ENCODE measurements at regions not wholly inside any gene's neighbourhood (a gene's known extent, or its start where the extent isn't known, plus 50 kb on each side); places are given as distances from the start of the nearest gene placed in this dataset.

DNA sequence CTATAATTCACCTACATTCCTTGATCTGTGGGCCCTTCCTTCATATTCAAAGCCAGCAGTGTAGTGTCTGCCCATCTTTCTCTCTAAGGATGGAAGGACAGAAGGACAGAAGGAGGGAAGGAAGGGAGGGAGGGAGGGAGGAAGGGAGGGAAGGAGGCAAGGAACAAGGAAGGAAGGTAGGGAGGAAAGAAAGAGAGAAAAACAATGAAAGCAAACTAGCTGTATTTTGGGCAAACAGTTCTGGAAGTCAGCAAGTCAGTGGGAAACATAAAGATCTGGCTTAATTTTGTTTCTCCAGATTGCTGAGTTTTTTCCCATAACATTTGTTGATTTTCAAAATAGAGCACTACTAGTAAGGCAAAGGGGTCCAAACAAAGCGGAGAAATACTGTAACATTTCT is 555.2 kb upstream of the EPHA5 start:
- H3K9ac ChIP-seq (ENCODE audit: low read length) = no peak overlapping the region
- no peaks in the 10 kb centered on the region for H3K27me3 Mint-ChIP-seq (ENCODE audit: low read depth, unreplicated experiment)

DNA sequence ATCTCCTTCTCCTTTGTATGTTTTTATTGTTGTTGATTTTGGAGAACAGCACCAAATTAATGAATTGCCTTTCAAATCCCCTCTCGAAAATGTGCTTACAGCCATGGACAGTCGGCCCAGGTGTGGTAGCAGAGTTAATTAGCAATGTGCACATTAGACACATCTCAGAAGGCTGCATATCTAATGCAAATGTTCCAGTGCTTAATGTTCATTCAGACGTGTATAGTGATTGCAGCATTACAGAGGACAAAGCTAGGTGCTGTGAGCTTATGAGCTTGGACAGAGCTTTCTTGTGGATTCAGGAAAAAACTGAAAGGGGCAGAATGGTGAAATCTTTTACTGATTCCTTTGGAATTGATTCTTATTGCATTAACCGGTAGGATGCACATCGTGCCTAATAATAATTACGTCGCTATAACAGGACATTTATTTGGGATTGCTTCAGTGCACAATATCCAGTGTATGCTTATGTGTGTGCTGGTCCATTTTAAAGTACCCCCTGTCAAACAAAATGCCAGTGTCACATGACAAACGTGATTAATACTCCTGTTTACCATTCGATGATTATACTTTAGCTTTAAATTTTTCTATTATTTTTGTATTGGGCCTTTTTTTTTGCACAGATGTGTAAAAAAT is 552.9 kb upstream of the EPHA5 start:
- no peak overlapping the region for H3K27ac Mint-ChIP-seq (ENCODE audit: unreplicated experiment)
- DNase-seq (ENCODE audit: low read depth) (no peak), FAIRE-seq (no peak)
- no peak overlapping the region for H3K4me3 Mint-ChIP-seq (ENCODE audit: unreplicated experiment)
- H3K9ac ChIP-seq (ENCODE audit: low read length) = no peak overlapping the region
- no peaks in the 10 kb centered on the region for H3K4me1 ChIP-seq (ENCODE audit: insufficient read depth, low read length)
- no peaks in the 10 kb centered on the region for H4K20me1 ChIP-seq (ENCODE audit: insufficient read depth, low read length)
- H2AFZ ChIP-seq (ENCODE audit: low read depth, low read length) = no peak overlapping the region
- H3K27me3 Mint-ChIP-seq (ENCODE audit: low read depth, unreplicated experiment) = no peaks in the 10 kb centered on the region
- H3K27ac ChIP-seq (ENCODE audit: low read depth, low read length) = no peak overlapping the region
- no peaks in the 10 kb centered on the region for H3K27me3 ChIP-seq (ENCODE audit: insufficient read depth, low read length)
- TF ChIP-seq EZH2 (IDR thresholded peaks at IDR 0.05; ENCODE audit: insufficient read depth, low read length) = no peak
- TF ChIP-seq, protein P1, sequence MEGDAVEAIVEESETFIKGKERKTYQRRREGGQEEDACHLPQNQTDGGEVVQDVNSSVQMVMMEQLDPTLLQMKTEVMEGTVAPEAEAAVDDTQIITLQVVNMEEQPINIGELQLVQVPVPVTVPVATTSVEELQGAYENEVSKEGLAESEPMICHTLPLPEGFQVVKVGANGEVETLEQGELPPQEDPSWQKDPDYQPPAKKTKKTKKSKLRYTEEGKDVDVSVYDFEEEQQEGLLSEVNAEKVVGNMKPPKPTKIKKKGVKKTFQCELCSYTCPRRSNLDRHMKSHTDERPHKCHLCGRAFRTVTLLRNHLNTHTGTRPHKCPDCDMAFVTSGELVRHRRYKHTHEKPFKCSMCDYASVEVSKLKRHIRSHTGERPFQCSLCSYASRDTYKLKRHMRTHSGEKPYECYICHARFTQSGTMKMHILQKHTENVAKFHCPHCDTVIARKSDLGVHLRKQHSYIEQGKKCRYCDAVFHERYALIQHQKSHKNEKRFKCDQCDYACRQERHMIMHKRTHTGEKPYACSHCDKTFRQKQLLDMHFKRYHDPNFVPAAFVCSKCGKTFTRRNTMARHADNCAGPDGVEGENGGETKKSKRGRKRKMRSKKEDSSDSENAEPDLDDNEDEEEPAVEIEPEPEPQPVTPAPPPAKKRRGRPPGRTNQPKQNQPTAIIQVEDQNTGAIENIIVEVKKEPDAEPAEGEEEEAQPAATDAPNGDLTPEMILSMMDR (IDR thresholded peaks at IDR 0.05; ENCODE audit: insufficient read depth, low read depth, low read length) = no peak
- H3K79me2 ChIP-seq (ENCODE audit: insufficient read depth, low read length) = no peaks in the 10 kb centered on the region
- no peak overlapping the region for H3K4me3 ChIP-seq (ENCODE audit: insufficient read depth, low read depth, low read length)
- no peaks in the 10 kb centered on the region for H3K36me3 ChIP-seq (ENCODE audit: insufficient read depth, low read length)
- no peaks in the 10 kb centered on the region for H3K4me1 Mint-ChIP-seq (ENCODE audit: low read depth, unreplicated experiment)
- no peaks in the 10 kb centered on the region for H3K36me3 Mint-ChIP-seq (ENCODE audit: low read depth, unreplicated experiment)
- H3K4me2 ChIP-seq (ENCODE audit: low read length) = no peak overlapping the region
- no peaks in the 10 kb centered on the region for H3K9me3 Mint-ChIP-seq (ENCODE audit: unreplicated experiment)
- H3K9me3 ChIP-seq (ENCODE audit: insufficient read depth, low read depth, low read length) = no peaks in the 10 kb centered on the region

More for the DNA sequence above, 555.2 kb upstream of the EPHA5 start:
- no peak for DNase-seq (ENCODE audit: low read depth)
- TF ChIP-seq, protein P1 (IDR thresholded peaks at IDR 0.05; ENCODE audit: insufficient read depth, low read depth, low read length) = no peak
- TF ChIP-seq EZH2 (IDR thresholded peaks at IDR 0.05; ENCODE audit: insufficient read depth, low read length) = no peak
- Histone ChIP-seq H3K36me3 (ENCODE audit: insufficient read depth, low read length) (no peaks in the 10 kb centered on the region), H4K20me1 (ENCODE audit: insufficient read depth, low read length) (no peaks in the 10 kb centered on the region), H3K9me3 (ENCODE audit: insufficient read depth, low read depth, low read length) (no peaks in the 10 kb centered on the region), H3K4me3 (ENCODE audit: insufficient read depth, low read depth, low read length) (no peak overlapping the region), H3K4me1 (ENCODE audit: insufficient read depth, low read length) (no peaks in the 10 kb centered on the region), H3K27ac (ENCODE audit: low read depth, low read length) (no peak overlapping the region), H2AFZ (ENCODE audit: low read depth, low read length) (no peak overlapping the region), H3K27me3 (ENCODE audit: insufficient read depth, low read length) (no peaks in the 10 kb centered on the region), H3K4me2 (ENCODE audit: low read length) (no peak overlapping the region), H3K79me2 (ENCODE audit: insufficient read depth, low read length) (no peaks in the 10 kb centered on the region)
- Mint-ChIP-seq H3K9me3 (ENCODE audit: unreplicated experiment) (no peaks in the 10 kb centered on the region), H3K36me3 (ENCODE audit: low read depth, unreplicated experiment) (no peaks in the 10 kb centered on the region), H3K27ac (ENCODE audit: unreplicated experiment) (no peak overlapping the region), H3K4me3 (ENCODE audit: unreplicated experiment) (no peak overlapping the region), H3K4me1 (ENCODE audit: low read depth, unreplicated experiment) (no peaks in the 10 kb centered on the region)
- FAIRE-seq = no peak

DNA sequence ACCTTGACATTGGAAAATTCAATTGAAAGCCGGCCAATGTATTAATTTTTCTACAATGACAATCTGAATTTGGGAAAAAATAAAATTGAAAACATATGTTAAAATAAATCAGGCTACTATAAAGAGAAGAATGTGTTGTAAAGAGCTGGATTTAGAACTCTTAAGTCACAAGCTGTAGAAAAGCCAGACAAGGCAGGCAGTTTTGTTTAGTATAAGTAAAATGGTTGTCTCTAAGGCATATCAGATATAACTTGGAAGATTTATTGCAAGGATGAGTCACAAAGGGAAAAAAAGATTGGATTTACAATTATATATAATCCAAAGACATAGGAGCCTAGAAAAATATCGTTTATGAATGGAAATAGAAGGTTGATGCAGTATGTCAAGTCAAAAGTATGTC is 549.1 kb upstream of the EPHA5 start:
- Mint-ChIP-seq H3K36me3 (ENCODE audit: low read depth, unreplicated experiment) (no peaks in the 10 kb centered on the region), H3K27me3 (ENCODE audit: low read depth, unreplicated experiment) (no peaks in the 10 kb centered on the region), H3K27ac (ENCODE audit: unreplicated experiment) (no peak overlapping the region), H3K9me3 (ENCODE audit: unreplicated experiment) (no peaks in the 10 kb centered on the region), H3K4me3 (ENCODE audit: unreplicated experiment) (no peak overlapping the region), H3K4me1 (ENCODE audit: low read depth, unreplicated experiment) (no peaks in the 10 kb centered on the region)
- no peak overlapping the region for H3K4me2 ChIP-seq (ENCODE audit: low read length)
- H3K27ac ChIP-seq (ENCODE audit: low read depth, low read length) = no peak overlapping the region
- H3K36me3 ChIP-seq (ENCODE audit: insufficient read depth, low read length) = no peaks in the 10 kb centered on the region
- H3K9ac ChIP-seq (ENCODE audit: low read length) = no peak overlapping the region
- no peak for FAIRE-seq
- no peaks in the 10 kb centered on the region for H3K27me3 ChIP-seq (ENCODE audit: insufficient read depth, low read length)
- H4K20me1 ChIP-seq (ENCODE audit: insufficient read depth, low read length) = no peaks in the 10 kb centered on the region
- H3K4me3 ChIP-seq (ENCODE audit: insufficient read depth, low read depth, low read length) = no peak overlapping the region
- TF ChIP-seq, protein P1 (IDR thresholded peaks at IDR 0.05; ENCODE audit: insufficient read depth, low read depth, low read length) = no peak
- no peak for TF ChIP-seq EZH2 (IDR thresholded peaks at IDR 0.05; ENCODE audit: insufficient read depth, low read length)
- H3K9me3 ChIP-seq (ENCODE audit: insufficient read depth, low read depth, low read length) = no peaks in the 10 kb centered on the region
- H3K4me1 ChIP-seq (ENCODE audit: insufficient read depth, low read length) = no peaks in the 10 kb centered on the region
- no peak overlapping the region for H2AFZ ChIP-seq (ENCODE audit: low read depth, low read length)
- no peaks in the 10 kb centered on the region for H3K79me2 ChIP-seq (ENCODE audit: insufficient read depth, low read length)
- no peak for DNase-seq (ENCODE audit: low read depth)

Data from astrocyte (in vitro differentiated cells and primary cell).